Mucosa of rectum (tissue), 2 donors: ENCODE measurements at regions not wholly inside any gene's neighbourhood (a gene's known extent, or its start where the extent isn't known, plus 50 kb on each side); places are given as distances from the start of the nearest gene placed in this dataset.

Experiments
- H3K27ac ChIP-seq, 2 donors: one replicate each; pipeline ENCODE4 v1.7.0; 2013; ENCODE audit warnings: inconsistent platforms in 2 of 2, low read depth in 2 of 2, low read length in 2 of 2
- H3K27me3 ChIP-seq, 2 donors: one replicate each; pipeline ENCODE4 v1.7.0; 2013; ENCODE audit warnings: low read length in 2 of 2; ENCODE audit not compliant: control insufficient read depth in 2 of 2, insufficient read depth in 2 of 2
- H3K36me3 ChIP-seq, 2 donors: one replicate each; pipeline ENCODE4 v1.7.0; 2013; ENCODE audit warnings: low read length in 2 of 2; ENCODE audit not compliant: control insufficient read depth in 2 of 2, insufficient read depth in 2 of 2
- H3K4me1 ChIP-seq, 2 donors: one replicate each; pipeline ENCODE4 v1.7.0; 2013; ENCODE audit warnings: low read length in 2 of 2, mild to moderate bottlenecking in 1 of 2; ENCODE audit not compliant: control insufficient read depth in 2 of 2, insufficient read depth in 2 of 2
- H3K4me3 ChIP-seq, 2 donors: one replicate each; pipeline ENCODE4 v1.7.0; 2013; ENCODE audit warnings: low read length in 2 of 2
- H3K9ac ChIP-seq, 2 donors: one replicate each; pipeline ENCODE4 v1.7.0; 2013; ENCODE audit warnings: low read length in 2 of 2, low read depth in 1 of 2, mild to moderate bottlenecking in 1 of 2
- H3K9me3 ChIP-seq, 2 donors: one replicate each; pipeline ENCODE4 v1.7.0; 2013; ENCODE audit warnings: low read length in 2 of 2; ENCODE audit not compliant: control insufficient read depth in 2 of 2
- donor health status: healthy.
- donor health status: Normal muscosa, but diverticular disease.

GRCh38 chr13:90803210-90803609 is 544.3 kb upstream of the MIR17HG start:
- no peak overlapping the region for H3K4me3 ChIP-seq
- no peaks in the 10 kb centered on the region for H3K9me3 ChIP-seq
- no peak overlapping the region for H3K9ac ChIP-seq
- H3K4me1 ChIP-seq = no peaks in the 10 kb centered on the region
- no peaks in the 10 kb centered on the region for H3K36me3 ChIP-seq
- no peak overlapping the region for H3K27ac ChIP-seq
- no peaks in the 10 kb centered on the region for H3K27me3 ChIP-seq

- Histone ChIP-seq H3K9ac (no peak overlapping the region), H3K27me3 (no peaks in the 10 kb centered on the region), H3K9me3 (no peaks in the 10 kb centered on the region), H3K4me1 (no peaks in the 10 kb centered on the region), H3K27ac (no peak overlapping the region), H3K4me3 (no peak overlapping the region), H3K36me3 (no peaks in the 10 kb centered on the region)
Measured at GRCh38 chr13:90806016-90806615, 541.4 kb upstream of the MIR17HG start.

DNA sequence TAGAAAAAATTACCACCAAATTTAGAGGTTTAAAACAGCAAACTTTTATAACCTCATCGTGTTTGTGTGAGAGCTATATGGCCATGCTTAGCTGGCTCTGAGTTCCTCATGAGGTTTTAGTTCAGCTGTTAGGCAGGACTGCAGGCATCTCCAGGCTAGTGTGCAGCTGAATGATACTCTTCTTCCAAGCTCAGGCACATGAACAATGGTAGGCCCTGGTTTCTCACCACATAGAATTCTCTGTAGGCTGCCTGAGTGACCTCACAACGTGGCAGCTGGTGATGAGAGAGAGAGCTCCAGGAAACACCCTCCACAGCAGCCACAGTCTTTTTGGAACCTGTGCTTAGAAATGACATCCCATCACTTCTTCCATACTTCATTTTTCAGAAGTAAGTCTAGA is 540.6 kb upstream of the MIR17HG start:
- Histone ChIP-seq H3K9ac (no peak overlapping the region), H3K27me3 (no peaks in the 10 kb centered on the region), H3K36me3 (no peaks in the 10 kb centered on the region), H3K4me1 (no peaks in the 10 kb centered on the region), H3K4me3 (no peak overlapping the region), H3K27ac (no peak overlapping the region), H3K9me3 (no peaks in the 10 kb centered on the region)

DNA sequence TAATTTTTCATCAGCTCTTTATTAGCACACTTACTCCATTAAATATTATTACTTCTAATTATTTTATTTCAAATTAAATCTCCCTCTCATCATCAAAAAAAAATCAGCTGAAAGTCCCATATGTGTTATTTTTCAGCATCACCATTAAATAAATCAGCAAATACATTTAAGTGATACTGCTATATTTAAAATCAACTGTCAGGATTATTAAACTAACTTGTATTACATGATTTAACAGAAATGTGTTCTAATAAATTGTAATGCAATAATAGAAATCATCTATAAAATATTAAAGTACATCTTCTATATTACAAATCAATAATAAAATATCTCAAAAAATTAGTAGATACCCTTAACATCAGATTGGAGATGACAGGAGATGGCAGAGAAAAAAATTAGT is 538.6 kb upstream of the MIR17HG start:
- H3K4me1 ChIP-seq = no peaks in the 10 kb centered on the region
- no peak overlapping the region for H3K4me3 ChIP-seq
- H3K27ac ChIP-seq = no peak overlapping the region
- H3K27me3 ChIP-seq = no peaks in the 10 kb centered on the region
- H3K9me3 ChIP-seq = no peaks in the 10 kb centered on the region
- H3K9ac ChIP-seq = no peak overlapping the region
- no peaks in the 10 kb centered on the region for H3K36me3 ChIP-seq

GRCh38 chr13:90824032-90824431 is 523.5 kb upstream of the MIR17HG start:
- Histone ChIP-seq H3K4me3 (no peak overlapping the region), H3K27ac (no peak overlapping the region), H3K27me3 (no peaks in the 10 kb centered on the region), H3K36me3 (no peaks in the 10 kb centered on the region), H3K9me3 (no peaks in the 10 kb centered on the region), H3K9ac (no peak overlapping the region), H3K4me1 (no peaks in the 10 kb centered on the region)

DNA sequence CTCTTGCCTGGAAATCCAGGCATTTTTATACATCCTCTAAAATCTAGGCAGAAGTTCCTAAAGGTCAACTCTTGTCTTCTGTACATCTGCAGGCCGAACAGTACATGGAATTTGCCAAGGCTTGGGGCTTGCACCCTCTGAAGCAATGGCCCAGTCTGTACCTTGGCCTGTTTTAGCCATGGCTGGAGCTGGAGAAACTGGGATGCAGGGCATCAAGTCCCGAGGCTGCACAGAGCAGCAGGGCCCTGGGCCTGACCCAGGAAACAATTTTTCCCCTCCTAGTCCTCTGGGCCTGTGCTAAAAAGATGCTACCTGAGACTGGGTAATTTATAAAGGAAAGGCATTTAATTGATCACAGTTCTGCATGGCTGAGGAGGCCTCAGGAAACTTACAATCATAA is 520.8 kb upstream of the MIR17HG start:
- Histone ChIP-seq H3K9ac (no peak overlapping the region), H3K27ac (no peak overlapping the region), H3K27me3 (no peaks in the 10 kb centered on the region), H3K4me1 (no peaks in the 10 kb centered on the region), H3K36me3 (no peaks in the 10 kb centered on the region), H3K4me3 (no peak overlapping the region), H3K9me3 (no peaks in the 10 kb centered on the region)

DNA sequence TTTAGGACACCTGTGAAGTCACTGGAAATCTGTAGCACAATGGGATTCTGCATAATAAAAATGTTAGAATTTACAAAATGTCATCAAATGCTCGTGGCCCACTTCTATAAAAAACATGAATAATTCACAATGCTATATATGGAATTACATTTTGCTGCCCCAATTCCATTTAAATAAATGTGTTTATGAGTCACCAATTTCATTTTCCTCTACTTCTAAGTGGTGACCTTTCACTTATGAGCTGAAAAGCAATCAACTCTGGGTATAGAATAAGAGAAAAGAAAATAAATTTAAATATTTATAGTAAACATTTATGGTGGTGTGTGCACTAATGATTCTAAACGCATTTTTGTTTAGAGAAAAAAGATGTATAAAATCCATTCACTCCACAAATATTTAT is 516.7 kb upstream of the MIR17HG start:
- Histone ChIP-seq H3K4me1 (no peaks in the 10 kb centered on the region), H3K4me3 (no peak overlapping the region), H3K9ac (no peak overlapping the region), H3K9me3 (no peaks in the 10 kb centered on the region), H3K36me3 (no peaks in the 10 kb centered on the region), H3K27me3 (no peaks in the 10 kb centered on the region), H3K27ac (no peak overlapping the region)

DNA sequence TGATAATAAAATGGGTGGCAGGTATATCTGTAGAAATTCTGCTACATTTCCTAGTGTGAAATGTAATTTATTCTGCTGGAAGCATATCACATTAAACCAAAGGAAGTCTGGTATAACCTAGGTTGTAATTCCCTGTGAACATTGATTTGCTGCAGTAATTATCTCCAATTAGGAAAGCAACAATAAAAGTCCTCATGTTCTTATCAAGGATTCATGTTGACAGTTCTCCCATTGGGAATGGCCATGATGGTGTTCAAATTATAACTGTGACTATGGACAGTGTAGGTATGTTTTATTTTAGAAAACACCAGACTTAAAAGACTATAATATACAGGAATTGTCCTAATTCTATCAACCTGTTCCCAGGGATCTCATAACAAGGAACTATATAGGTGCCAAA is 513.5 kb upstream of the MIR17HG start:
- Histone ChIP-seq H3K27me3 (no peaks in the 10 kb centered on the region), H3K4me3 (no peak overlapping the region), H3K36me3 (no peaks in the 10 kb centered on the region), H3K9me3 (no peaks in the 10 kb centered on the region), H3K9ac (no peak overlapping the region), H3K4me1 (no peaks in the 10 kb centered on the region), H3K27ac (no peak overlapping the region)

GRCh38 chr13:90834700-90835099 is 512.8 kb upstream of the MIR17HG start:
- Histone ChIP-seq H3K9ac (no peak overlapping the region), H3K27ac (no peak overlapping the region), H3K4me1 (no peaks in the 10 kb centered on the region), H3K4me3 (no peak overlapping the region), H3K27me3 (no peaks in the 10 kb centered on the region), H3K36me3 (no peaks in the 10 kb centered on the region), H3K9me3 (no peaks in the 10 kb centered on the region)

- H3K9me3 ChIP-seq = no peaks in the 10 kb centered on the region
- no peaks in the 10 kb centered on the region for H3K27me3 ChIP-seq
- no peaks in the 10 kb centered on the region for H3K36me3 ChIP-seq
- H3K4me3 ChIP-seq = no peak overlapping the region
- no peak overlapping the region for H3K9ac ChIP-seq
- H3K27ac ChIP-seq = no peak overlapping the region
- no peaks in the 10 kb centered on the region for H3K4me1 ChIP-seq
Measured at GRCh38 chr13:90835826-90836225, 511.7 kb upstream of the MIR17HG start.
